ENCODE measurements at regions not wholly inside any gene's neighbourhood (a gene's known extent, or its start where the extent isn't known, plus 50 kb on each side); places are given as distances from the start of the nearest gene placed in this dataset.
"Not testable (repeated sequence)": the region's sequence is repeated elsewhere in the genome, so short reads cannot be mapped to it uniquely, and the experiment has no call there.

DNA sequence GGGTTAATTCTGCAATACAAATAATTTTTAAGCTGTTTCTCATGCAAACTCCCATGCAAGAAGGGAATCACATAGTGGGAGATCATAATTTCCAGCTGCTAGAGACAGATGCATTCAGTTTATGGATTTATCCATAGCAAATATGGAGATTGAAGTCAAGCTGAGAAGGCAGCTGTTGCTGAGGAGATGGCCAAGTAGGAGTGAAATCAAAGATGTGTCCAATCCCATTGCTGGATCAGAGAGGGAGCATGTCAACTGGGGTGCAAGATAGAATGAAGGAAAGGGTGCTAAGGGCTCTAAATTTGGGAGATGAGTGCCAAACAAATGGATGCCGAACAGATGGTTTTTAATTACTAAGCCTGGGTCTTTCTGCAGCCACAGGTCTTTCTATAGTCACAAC is 504.5 kb downstream of the NFIB start:
- no peak for DNase-seq

DNA sequence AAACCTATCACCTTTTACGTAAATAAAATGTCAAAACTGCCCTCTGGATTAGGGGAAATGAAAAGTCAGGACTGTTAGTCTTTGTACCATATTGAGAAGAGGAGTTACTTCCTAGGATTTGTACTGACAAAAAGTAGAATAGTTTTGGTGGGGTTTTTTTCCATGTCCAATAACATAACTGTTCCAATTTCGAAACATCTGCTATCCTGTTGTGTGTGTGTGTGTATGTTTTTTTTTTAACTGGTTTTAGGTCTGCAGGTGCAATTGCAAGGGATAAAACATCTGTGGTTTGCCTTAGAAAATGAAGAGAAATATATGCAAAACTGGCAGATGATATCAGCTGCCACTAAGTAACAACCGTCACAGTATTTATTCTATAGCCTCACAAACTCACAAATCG is 506.8 kb downstream of the NFIB start:
- no peak for DNase-seq

DNA sequence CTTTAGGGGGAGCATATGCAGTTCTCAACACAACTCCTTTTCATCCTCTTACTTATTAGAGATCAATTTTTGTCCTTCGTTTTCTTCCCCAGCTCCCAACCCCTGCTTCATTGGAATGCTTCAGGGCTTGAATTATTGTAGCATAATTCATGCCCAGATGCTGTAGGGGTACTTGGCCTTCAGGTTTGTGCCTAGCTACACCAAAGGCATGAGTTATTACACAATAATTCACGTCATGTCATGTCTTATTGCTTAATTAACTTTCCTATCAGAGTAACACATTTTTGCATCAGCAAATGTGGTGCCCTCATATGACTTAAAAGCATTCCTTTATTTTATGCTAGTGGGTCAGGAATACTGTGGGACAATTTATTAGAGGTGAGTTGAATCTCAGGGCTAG is 507.2 kb downstream of the NFIB start:
- DNase-seq: no peak

DNA sequence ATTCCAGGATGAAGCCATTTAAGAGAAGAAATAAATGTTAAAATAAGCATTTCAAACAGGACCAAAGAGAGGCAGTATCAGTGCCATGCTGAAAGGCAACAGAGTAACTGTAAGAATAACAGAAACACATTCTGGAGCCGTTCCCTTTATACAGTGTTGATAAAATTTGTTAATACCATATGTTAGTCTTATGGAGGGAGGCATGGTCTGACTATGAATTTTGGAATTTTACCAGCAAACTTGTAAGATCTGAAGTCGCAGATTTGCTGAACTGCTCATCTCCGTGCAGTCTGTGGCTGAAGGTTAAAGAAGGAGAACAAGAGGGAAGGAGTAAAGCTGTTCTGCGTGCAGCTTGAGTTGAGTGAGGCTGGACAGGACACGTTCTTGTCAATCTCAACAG is 508.4 kb downstream of the NFIB start:
- no peak for DNase-seq

DNA sequence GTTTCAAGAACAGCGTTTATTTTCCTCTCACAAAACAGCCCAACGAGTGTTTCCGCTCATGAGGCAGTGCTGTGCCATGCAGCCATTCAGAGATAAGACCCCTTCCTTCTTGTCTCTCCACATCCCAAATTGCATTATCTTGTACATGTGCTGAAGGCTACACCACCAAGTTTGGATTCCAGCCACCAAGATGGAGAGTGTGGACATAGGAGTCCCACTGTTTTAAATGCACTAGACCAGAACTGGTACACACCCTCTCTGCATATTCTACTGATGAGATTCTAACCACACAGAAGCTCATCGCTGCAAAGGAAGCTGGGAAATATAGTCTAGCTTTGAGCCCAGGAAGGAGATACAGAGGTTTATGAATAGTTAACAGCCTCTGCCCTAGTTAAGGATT is 509.4 kb downstream of the NFIB start:
- no peak for DNase-seq

DNA sequence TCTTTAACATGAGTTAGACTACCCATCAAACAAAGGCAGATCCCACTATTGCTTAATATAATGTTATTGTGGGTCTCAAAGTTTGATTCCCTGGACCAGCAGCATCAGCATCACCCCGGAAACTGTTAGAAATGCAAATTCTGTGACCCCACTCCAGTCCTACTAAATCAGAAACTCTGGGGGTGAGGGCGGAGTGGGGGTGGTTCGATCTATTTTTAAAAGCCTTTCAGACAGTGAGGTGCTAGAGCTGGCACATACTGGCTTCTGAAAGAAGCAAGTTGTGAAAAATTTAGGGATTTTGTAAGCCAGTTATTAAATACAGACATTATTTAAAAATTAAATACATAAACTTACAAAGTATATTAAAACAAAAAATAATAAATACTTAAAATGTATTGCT is 513.2 kb downstream of the NFIB start:
- DNase-seq: no peak

DNA sequence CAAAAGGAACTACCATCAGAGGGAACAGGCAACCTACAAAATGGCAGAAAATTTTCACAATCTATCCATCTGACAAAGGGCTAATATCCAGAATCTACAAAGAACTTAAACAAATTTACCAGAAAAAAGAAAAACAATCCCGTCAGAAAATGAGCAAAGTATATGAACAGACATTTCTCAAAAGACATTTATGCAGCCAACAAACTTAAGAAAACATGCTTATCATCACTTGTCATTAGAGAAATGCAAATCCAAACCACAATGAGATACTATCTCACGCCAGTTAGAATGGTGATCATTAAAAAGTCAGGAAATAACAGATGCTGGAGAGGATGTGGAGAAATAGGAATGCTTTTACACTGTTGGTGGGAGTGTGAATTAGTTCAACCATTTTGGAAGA is 516.2 kb downstream of the NFIB start:
- not testable (repeated sequence) for DNase-seq

DNA sequence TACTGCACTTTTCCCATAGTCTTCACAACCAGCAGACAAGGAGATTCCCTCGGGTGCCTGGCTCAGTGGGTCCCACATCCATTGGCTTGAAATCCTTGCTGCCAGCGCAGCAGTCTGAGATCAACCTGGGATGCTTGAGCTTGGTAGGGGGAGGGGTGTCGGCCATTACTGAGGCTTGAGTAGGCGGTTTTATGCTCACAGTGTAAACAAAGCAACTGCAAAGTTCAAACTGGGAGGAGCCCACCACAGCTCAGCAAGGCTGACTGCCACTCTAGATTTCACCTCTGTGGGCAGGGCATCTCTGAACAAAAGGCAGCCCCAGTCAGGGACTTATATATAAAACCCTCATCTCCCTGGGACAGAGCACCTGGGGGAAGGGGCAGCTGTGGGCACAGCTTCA is 512.3 kb upstream of the MPDZ start:
- no peak for DNase-seq

DNA sequence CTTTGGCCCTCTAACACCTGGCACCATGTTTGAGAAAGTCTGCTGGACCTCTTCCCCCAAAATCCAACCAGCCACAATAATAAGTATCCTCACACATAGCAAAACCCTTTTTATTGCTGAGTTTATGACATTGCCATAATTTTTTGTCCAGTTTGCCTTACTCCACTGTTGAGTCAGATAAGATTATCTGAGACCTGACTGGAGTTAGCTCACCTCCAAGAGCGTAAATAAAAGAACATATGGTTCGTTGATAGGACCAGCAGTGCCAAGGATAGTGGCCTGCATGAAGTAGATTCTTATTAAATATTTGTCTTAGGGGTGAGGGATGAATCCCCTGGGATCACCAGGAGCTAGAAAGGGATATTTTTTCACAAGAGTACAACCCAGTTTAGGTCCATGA is 510.6 kb upstream of the MPDZ start:
- DNase-seq: no peak

DNA sequence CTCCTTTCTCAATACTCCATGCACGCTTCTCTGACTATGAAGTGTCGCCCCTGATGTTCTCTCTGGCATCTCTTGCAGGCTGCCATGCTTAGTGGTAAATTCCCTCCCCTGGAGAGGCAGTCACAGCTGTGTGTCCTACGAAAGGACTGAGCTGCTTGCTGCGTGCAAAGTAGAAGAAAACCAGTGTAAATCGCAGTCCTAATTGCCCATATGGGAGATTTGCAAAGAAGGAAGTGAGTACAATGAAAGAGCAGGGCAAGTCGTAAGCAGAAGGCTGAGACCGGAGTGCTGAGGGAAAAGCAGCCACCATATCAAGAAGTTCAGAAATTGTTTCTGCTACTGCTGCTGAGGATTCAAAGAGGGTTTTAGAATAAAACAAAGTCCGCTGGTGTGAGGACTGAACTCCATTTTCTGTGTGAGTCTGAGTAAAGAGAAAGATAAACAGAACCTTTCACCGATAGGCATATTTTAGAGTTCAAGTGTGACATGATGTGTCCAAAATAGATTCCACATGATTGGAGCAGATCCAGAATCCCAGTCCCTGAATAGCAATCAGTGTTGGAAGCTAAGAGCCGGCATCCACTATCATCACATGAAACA is 507.8 kb upstream of the MPDZ start:
- DNase-seq: no peak

DNA sequence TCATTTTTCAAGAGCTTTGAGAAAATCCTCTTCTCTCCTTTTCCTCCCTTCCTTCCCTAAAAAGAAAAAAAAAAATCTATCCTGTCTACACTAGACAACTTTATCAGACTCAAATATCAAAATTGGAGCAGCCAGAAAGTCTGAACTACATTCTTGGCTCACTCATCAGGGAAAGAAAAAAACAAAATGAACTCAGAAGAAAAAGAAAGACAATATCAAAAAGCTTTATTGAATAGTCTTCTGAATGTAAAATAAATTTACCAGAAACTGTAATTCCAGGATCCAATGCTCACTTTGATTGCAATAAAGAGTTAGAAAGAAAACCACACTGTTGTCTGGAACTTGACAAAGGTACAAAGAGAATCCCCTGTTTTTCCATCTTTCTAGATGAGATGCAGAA is 507.2 kb upstream of the MPDZ start:
- DNase-seq: no peak

DNA sequence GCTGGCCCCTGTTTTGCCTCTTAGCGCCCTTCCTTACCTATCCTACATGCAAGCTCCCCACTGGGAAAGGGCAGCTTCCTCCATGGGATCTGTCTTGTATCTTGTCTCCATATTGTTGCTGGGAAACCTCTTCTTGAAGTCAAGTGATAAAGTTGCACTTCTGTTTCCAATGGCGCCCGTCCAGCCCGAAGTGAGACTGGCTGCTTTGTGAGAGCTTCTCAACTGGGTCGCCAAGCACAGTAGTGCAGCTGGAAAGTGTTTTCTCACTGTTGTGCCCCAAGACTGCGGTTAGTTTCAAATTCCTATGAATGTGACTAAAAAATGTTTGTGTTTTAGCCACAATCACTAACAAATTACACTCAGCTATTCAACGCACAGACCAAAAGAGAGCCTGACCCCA is 506.6 kb upstream of the MPDZ start:
- no peak for DNase-seq

DNA sequence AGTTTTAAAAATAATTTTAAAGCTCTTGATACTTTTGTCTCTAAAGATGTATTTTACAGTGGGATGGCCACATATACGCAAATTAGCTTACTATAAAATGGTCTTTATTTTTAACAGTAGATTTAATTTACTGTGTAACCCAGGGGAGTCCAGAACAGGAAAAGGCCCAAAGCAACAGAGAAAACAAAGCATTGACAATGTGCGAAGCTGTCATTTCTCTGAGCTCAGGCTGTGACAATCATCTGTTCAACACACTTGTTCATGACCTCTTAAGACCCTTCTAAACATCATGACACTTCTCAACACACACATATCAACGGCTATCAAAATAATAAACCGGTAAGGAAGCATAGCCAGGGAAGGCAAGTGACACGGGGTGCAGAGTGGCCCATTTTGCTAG is 499.6 kb upstream of the MPDZ start:
- DNase-seq: no peak

DNA sequence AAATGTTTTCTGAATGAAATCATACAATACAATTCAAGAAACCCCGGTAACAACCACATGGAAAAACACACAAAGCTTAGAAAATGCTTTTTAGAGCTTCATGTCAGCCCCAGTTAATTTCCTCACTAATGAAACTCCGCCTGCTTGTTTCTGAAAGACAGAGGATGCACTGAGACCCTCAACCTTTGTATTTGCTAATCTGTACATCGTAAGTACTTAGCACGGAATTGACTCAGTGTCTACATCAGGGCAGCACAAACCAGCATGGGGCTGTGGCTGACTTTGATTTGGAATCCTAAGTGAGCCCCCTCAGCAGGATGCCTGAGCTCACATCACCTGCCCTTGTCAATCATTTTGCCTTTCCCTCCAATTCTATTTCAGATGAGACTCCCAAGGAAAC is 499.1 kb upstream of the MPDZ start:
- DNase-seq: no peak

DNA sequence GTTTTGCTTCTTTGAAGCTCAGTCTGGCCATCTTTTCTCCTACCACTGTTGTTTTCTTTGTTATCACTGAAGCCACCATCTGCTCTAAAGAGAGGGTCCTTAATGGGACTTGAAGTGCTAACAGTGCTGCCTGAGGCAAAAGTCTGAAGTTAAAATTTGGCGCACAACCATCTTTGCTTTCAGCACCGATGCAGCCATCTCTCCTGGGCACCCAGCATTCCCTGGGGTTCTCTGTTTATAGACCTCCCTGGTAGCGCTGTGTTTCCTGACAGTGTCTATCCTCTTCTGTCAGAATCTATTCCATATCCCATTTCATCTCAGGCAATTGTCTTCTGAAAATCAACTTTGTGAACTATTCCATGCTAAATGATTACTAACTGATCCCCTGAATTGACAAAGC is 491.5 kb upstream of the MPDZ start:
- DNase-seq: no peak

DNA sequence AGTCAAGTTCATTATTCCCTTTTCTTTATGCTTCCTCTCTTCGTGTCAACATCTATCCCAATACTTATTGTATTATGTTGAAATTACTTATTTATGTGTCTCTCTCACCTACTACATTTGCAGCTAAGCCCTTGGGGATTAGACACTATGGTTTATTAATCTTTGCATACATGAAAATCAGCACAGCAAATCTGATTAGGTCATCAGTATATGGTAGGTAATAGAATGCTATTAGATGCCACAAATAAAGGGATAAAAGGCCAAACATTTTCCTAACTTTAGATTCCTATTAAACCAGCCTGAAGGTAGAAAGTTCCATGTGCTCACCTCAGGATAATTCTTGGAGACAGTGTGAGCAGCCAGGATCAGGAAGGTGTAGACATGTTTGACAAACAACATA is 490.1 kb upstream of the MPDZ start:
- no peak for DNase-seq

DNA sequence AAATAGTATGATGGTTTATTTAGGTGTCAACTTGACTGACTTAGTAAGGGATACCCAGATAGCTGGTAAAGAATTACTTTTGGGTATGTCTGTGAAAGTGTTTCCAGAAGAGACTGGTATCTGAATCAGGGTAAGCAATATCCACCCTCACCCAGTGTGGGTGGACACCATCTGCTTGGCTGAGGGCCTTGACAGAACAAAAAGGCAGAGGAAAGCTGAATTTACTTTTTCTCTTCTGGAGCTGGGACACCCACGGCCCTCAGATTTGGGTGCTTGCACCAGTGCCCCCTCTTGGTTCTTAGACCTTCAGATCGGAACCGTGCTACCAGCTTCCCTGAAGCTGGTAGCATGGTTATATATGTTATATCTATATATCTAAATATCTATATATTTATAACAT is 489.5 kb upstream of the MPDZ start:
- no peak for DNase-seq

DNA sequence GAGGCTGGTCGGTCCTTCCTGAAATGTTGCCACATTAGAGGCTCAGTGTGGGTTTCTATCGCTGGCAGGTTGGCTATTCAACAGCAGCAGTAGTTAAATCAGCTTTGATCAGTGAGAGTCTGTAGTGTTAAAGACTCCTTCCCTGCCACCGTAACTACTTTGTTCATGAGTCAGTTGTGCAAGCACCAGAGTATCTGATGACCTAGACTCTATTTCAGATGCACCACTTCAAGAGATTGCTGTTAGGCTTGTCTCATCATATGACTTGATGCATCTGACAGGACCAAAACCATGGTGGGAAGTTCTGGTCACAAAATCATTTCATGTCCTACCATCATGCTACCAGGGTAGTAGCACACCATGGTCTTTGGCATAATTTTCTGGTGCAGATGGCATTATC is 482.7 kb upstream of the MPDZ start:
- DNase-seq: no peak

DNA sequence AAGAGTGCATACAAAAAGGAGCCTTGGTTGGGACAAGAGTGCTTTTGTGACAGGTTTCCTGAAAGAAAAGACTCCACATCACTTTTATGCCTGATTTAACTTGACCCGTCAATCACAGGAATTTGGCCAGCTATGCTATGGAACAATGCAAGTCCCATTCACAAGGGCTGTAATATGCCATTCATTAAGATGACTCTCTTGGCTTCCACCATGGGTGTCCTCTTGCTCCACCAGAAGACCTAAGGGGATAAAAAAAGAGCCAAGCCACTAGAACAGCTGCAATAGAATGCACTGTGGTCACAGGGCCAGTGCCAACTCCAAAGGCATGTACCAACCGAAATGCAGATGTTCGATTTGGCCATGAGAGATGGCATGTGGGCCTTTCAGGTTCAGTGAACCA is 480.1 kb upstream of the MPDZ start:
- no peak for DNase-seq

DNA sequence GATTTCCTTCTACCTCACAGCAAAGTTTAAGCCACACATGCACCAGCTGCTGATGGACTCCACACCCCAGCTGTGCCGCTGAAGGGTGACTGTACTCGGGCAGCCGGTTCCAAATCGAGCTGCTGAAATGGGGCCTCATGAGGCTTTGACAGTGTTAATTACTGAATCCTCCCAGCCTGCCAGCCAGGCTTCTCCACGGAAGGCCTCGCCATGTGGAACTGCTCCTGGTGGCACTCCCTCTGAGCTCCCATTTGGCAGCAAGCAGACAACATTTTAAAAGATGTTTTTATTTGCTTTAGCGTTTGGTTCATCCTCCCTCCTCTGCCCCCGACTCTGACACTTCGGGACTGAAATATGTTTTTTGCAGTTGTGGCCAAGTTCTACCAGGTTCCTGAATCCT is 479.4 kb upstream of the MPDZ start:
- DNase-seq: no peak

DNA sequence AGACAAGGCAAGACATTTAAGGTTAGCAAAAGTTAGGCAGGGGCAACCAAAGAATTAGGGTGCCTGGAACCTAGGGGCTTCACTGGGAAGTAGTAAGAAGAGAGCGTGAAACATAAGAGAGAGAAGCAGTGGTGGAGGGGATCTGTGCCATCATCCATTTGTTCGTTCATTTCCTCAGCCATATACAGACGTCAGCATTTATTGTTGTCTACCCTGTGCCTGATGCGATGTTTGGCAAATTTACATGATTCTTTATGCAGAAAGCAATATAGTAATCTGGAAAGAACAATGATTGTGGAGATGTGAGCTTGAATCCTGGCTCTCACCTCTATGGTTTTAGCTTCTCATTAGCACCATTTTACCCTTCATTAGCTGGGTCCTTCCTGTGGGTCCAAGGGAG is 477.5 kb upstream of the MPDZ start:
- DNase-seq: no peak

DNA sequence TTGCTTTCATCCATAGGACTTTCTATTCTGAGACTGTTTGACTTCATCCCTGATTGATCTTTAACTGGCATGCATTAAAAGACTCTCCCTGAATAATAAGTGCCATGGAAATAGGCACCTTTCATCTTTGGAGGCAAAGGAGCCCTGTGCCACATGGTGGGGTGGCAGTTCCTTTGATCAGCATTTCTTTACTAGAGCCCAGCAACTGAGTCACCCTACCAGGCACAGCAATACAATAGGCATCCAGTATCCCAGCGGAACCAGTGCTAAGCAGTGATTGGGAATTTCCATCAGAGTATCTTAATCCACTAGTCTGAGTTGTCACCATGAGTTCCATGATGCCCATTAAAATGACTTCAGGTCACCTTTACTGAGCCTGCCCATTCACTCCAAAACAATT is 476.1 kb upstream of the MPDZ start:
- no peak for DNase-seq

DNA sequence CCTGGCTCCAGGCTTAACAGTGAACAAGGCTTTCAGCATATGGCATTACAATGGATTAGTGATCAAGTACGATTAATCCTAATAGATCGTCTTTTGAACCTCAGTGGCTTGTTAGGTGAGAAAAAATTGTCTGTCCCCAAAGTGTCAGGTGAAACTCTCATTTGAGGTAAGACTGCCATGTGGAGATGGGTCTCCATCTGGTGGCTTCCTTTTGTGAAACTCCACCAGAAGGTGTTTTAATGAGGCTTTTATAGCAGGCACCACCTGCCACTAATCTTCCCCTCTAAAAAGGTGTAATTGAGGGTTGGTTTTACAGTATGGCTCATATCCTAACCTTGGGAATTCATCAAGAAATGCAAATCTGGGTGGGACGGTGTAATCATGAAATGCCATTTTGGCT is 471.1 kb upstream of the MPDZ start:
- DNase-seq: no peak

DNA sequence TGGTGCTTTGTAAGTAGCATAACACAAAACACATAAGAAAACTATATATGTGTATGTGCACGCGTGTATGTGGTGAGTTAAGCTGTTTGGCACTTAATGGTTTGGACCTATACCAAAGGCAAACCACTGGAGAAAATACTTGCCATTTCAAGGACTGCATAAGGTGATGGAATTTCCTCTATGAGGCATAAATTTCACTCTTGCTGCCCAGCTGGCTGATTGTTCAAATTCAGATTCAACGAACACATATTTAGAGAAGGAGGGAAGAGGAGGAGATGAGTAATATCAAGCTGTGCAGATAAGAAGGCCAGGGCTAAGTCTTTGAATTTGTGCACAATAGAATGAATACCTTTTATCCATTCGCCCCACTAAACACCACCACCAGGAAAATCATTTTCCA is 470.6 kb upstream of the MPDZ start:
- no peak for DNase-seq

DNA sequence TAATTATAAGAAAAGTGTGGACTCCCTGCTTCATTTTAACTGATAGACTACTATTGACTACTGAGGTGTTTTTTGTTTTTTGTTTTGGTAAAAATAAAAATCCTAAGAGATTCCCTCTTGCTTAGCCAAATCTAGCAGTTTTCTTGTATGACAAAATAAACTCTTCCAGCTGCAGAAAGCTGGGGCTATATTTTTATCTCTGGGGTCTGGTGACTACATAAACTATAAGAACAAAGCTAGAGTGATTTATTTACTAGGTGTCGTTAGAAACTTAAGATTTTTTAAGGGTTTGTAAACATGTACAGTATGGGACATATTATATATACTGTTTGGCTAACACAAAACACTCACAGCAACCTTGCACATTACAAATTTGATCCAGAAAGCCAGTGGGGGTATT is 467.4 kb upstream of the MPDZ start:
- DNase-seq: no peak

DNA sequence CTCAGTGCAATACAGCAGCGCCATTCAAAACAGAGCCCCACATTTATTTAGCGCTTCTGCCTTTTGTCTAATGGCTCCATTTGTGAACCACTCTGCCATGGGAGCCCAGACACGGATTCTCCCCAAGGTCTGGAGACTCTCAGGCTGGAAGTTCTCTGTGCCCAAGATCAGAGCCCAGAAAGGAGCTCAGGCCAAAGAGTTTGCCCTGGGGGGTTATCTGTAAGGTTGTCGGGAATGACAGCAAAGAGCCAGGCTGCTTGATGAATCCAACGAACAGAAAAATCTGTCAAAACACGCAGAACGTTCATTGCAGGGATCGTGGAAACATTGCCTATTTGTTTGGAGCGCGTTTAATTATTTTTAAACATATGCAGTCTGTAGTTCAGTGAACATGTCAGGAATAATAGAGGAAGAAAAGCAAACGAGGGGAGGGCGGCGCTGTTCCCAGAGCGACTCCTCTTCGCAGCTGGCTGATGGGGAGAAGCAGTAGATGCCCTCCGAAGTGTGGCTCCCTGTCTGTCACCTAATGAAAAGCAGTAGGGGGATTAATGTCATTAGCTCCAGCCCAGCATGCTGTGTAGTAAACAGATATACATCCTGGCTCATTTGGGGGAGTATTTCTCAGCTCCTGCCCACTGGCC is 464.9 kb upstream of the MPDZ start:
- no peak for DNase-seq

All from stimulated activated CD4-positive, alpha-beta T cell treated with anti-CD3 and anti-CD28 coated beads, Interleukin-1b, Interleukin-23, amount 100 ng/mL, for 48 hours (primary cell).